ENCODE measurements at regions not wholly inside any gene's neighbourhood (a gene's known extent, or its start where the extent isn't known, plus 50 kb on each side); places are given as distances from the start of the nearest gene placed in this dataset.

DNA sequence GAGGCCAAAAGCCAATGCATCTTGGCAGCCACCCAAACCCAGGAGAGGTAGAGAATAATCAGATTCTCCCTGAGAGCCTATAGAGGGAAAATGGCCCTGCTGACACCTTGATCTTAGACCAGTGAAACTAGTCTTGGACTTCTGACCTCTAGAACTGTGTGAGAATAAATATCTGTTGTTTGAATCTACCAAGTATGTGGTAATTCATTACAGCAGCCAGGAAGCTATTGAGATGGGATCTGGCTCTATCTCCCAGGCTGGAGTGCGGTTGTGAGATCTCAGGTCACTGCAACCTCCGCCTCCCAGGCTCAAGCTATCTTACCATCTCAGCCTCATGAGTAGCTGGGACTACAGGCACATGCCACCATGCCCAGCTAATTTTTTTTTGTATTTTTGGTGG is 567.2 kb downstream of the MBD2 start:
- Histone ChIP-seq H3K27ac (ENCODE audit: extremely low read length, insufficient read depth, low read length) (no peak overlapping the region), H3K4me3 (replicated peaks in 1 of 3; ENCODE audit: insufficient read depth in 1 of 3, low read depth in 2 of 3, low read length in 3 of 3) (no peak overlapping the region), H3K36me3 (replicated peaks in 1 of 2; ENCODE audit: control insufficient read depth in 1 of 2, insufficient read depth in 2 of 2, low read length in 2 of 2) (no peaks in the 10 kb centered on the region), H3K9ac (ENCODE audit: insufficient read depth, low read depth, low read length) (no peak overlapping the region), H3K27me3 (ENCODE audit: control insufficient read depth in 1 of 2, insufficient read depth in 2 of 2, low read length in 2 of 2) (no peaks in the 10 kb centered on the region), H2AFZ (ENCODE audit: low read length) (no peak overlapping the region), H3K4me1 (ENCODE audit: insufficient read depth, low read length) (no peaks in the 10 kb centered on the region), H4K20me1 (ENCODE audit: insufficient read depth, low read length) (no peaks in the 10 kb centered on the region), H3K4me2 (ENCODE audit: low read depth, low read length) (no peak overlapping the region), H3K9me3 (ENCODE audit: low read length) (peaks cover 50% of the 10 kb centered on the region), H3K79me2 (ENCODE audit: insufficient read depth, low read length) (no peaks in the 10 kb centered on the region)
- ChIA-PET CTCF (ENCODE audit: low intra/inter-chr PET ratio, low total read pairs) (no interaction called here), POLR2A (no interaction called here)
- no peak for ATAC-seq
- TF ChIP-seq ZNF878 (CRISPR knock-in tag; IDR thresholded peaks at IDR 0.05) (no peak), ZBTB14 (CRISPR knock-in tag; IDR thresholded peaks at IDR 0.05) (no peak), ZFAT (CRISPR knock-in tag; conservative IDR thresholded peaks at IDR 0.05) (no peak), KLF9 (CRISPR knock-in tag; IDR thresholded peaks at IDR 0.05; ENCODE audit: low read depth) (no peak), REL (CRISPR knock-in tag; conservative IDR thresholded peaks at IDR 0.05) (no peak), FIP1L1 (IDR thresholded peaks at IDR 0.05; ENCODE audit: borderline replicate concordance, insufficient read depth, low read depth, low read length) (no peak), TP53 (CRISPR knock-in tag; conservative IDR thresholded peaks at IDR 0.05) (no peak), ZNF761 (CRISPR knock-in tag; conservative IDR thresholded peaks at IDR 0.05) (no peak), ZNF546 (CRISPR knock-in tag; conservative IDR thresholded peaks at IDR 0.05) (no peak), NCOA2 (CRISPR knock-in tag; IDR thresholded peaks at IDR 0.05) (no peak), ZNF672 (CRISPR knock-in tag; IDR thresholded peaks at IDR 0.05) (no peak), SOX6 (IDR thresholded peaks at IDR 0.05) (no peak), SOX6 (CRISPR knock-in tag; IDR thresholded peaks at IDR 0.05) (no peak), ZNF337 (CRISPR knock-in tag; IDR thresholded peaks at IDR 0.05; ENCODE audit: borderline replicate concordance, low read depth) (no peak)
- TF ChIP-seq, protein P1, sequence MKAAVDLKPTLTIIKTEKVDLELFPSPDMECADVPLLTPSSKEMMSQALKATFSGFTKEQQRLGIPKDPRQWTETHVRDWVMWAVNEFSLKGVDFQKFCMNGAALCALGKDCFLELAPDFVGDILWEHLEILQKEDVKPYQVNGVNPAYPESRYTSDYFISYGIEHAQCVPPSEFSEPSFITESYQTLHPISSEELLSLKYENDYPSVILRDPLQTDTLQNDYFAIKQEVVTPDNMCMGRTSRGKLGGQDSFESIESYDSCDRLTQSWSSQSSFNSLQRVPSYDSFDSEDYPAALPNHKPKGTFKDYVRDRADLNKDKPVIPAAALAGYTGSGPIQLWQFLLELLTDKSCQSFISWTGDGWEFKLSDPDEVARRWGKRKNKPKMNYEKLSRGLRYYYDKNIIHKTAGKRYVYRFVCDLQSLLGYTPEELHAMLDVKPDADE (CRISPR knock-in tag; IDR thresholded peaks at IDR 0.05) = no peak
- no peak for FAIRE-seq
- BruUV-seq (replicated peaks) = no TSS peak
- DNase-seq (ENCODE audit: low spot score) = no peak
- in situ Hi-C loops (cut with HindIII; ENCODE audit: extremely low pct_ligation_motif_present, low pct_unique_long_range_greater_than_20kb) = no loop called here
- no CpG with 5 or more reads among the region's 2 CpGs for WGBS (ENCODE audit: low lambda C conversion rate)
- intact Hi-C loops (cut with micrococcal nuclease; ENCODE audit: unreplicated experiment) = no loop called here

All from HepG2 (cell line).